Panc1 (cell line): ENCODE measurements at regions not wholly inside any gene's neighbourhood (a gene's known extent, or its start where the extent isn't known, plus 50 kb on each side); places are given as distances from the start of the nearest gene placed in this dataset.

Experiments
- SIN3A ChIP-seq: IDR thresholded peaks from 2 replicates; pipeline ENCODE4 v1.6.1; 2012; ENCODE audit warnings: low read depth, mild to moderate bottlenecking, low read length, moderate library complexity, borderline replicate concordance; ENCODE audit not compliant: insufficient read depth
- TCF7L2 ChIP-seq: IDR thresholded peaks from 2 replicates; pipeline ENCODE4 v1.6.1; 2011; ENCODE audit warnings: mild to moderate bottlenecking, low read depth, low read length, inconsistent platforms
- TF ChIP-seq, protein P1 (sequence below): fragments of 450-650 bp; IDR thresholded peaks from 2 replicates; pipeline ENCODE4 v1.5.1; 2017; ENCODE audit warnings: mild to moderate bottlenecking

DNA sequence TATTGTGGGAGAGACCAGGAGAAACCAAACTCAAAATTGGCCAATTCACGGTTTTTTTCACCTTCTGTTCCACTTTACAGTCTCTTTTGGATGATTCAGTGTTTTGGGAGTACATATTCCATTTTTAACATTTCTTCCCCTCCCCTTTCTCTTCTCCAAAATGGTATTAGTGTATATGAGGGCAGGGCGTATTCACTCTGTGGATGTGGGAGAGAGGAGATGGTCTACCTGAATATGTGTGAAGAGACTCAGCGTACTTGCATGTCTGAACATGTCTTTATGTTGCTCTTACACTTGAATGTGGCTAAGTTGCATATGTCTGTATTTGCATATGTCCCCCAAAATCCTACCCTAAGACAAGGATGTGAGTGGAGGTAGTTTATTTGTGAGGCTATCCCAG, 291.0 kb upstream of the PPP2R3A start:
- TF ChIP-seq, protein P1, sequence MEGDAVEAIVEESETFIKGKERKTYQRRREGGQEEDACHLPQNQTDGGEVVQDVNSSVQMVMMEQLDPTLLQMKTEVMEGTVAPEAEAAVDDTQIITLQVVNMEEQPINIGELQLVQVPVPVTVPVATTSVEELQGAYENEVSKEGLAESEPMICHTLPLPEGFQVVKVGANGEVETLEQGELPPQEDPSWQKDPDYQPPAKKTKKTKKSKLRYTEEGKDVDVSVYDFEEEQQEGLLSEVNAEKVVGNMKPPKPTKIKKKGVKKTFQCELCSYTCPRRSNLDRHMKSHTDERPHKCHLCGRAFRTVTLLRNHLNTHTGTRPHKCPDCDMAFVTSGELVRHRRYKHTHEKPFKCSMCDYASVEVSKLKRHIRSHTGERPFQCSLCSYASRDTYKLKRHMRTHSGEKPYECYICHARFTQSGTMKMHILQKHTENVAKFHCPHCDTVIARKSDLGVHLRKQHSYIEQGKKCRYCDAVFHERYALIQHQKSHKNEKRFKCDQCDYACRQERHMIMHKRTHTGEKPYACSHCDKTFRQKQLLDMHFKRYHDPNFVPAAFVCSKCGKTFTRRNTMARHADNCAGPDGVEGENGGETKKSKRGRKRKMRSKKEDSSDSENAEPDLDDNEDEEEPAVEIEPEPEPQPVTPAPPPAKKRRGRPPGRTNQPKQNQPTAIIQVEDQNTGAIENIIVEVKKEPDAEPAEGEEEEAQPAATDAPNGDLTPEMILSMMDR: no peak
- TF ChIP-seq SIN3A: no peak
- TF ChIP-seq TCF7L2: no peak
